MM.1S (cell line): ENCODE measurements at regions not wholly inside any gene's neighbourhood (a gene's known extent, or its start where the extent isn't known, plus 50 kb on each side); places are given as distances from the start of the nearest gene placed in this dataset.

ENCODE experiments used
- CTCF ChIP-seq: fragments of 300-600 bp; sonication (generic); IDR thresholded peaks from 2 replicates; pipeline ENCODE4 v1.5.1; 2016; ENCODE audit warnings: antibody characterized with exemption, low read length, mixed read lengths
- EZH2 ChIP-seq: fragments of 300-600 bp; sonication (generic); optimal IDR thresholded peaks from 2 replicates; pipeline ENCODE3; 2017; ENCODE audit warnings: low read depth, mild to moderate bottlenecking, antibody characterized with exemption, low read length, mixed read lengths

- no peak for TF ChIP-seq CTCF
- no peak for TF ChIP-seq EZH2
Observed at GRCh38 chr18:42537291-42537690, 578.2 kb downstream of the RIT2 start.
